ENCODE measurements at regions not wholly inside any gene's neighbourhood (a gene's known extent, or its start where the extent isn't known, plus 50 kb on each side); places are given as distances from the start of the nearest gene placed in this dataset.

DNA sequence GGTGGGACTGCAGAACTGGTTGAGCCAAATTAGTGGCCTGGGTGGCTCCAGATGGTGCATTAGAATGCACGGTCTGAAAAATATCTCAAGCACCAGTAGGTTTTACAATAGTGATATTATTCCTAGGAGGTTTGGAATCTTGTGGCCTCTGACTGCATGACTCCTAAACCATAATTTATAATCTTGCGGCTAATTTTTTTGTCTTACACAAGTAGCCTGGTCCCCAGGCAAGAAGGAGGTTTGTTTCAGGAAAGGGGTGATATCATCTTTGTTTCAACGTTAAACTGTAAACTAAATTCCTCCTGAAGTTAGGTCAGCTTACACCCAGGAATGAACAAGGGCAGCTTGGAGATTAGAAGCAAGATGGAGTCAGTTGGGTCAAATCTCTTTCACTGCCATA lies 98.9 kb upstream of the ARL4C start:
- no peak overlapping the region for H4K8ac ChIP-seq (ENCODE audit: extremely low read depth, insufficient read depth, low read length)
- peak overlapping the region in 1 of 2 experiments; percentile 8; a peak in 1 of 4 replicates for H3K4me2 ChIP-seq (ENCODE audit: insufficient read depth in 1 of 2, low read depth in 2 of 2, low read length in 2 of 2)
- H3K9ac ChIP-seq (replicated peaks in 1 of 4; ENCODE audit: extremely low read depth in 1 of 4, low read depth in 3 of 4, low read length in 3 of 4), result no peak overlapping the region
- peaks cover 7 to 12% (median 10%) of the 10 kb centered on the region in 4 experiments for H3K4me1 ChIP-seq (replicated peaks in 1 of 4; ENCODE audit: control insufficient read depth in 3 of 4, insufficient read depth in 4 of 4, low read length in 3 of 4)
- peak overlapping the region; percentile 100 for H2BK120ac ChIP-seq (replicated peaks; ENCODE audit: low read depth, low read length)
- 76% methylated on average over 3 of the region's 3 CpGs; no CpG with 5 or more reads in 1 of the 2 experiments for WGBS, 2 experiments (ENCODE audit: extremely low coverage in 1 of 2, insufficient coverage in 1 of 2, insufficient read length in 1 of 2, insufficient replicate concordance in 2 of 2, low coverage in 1 of 2, low lambda C conversion rate in 2 of 2, missing lambda C conversion rate in 1 of 2)
- H3K56ac ChIP-seq (replicated peaks; ENCODE audit: insufficient read length, low read depth, low read length), result no peak overlapping the region
- H2BK20ac ChIP-seq (ENCODE audit: low read length), result peak overlapping the region; percentile 98; the same call in 1 of the 2 replicates
- H3K23ac ChIP-seq (ENCODE audit: insufficient read length), result no peak overlapping the region
- peaks cover 2% of the 10 kb centered on the region; the same call in 1 of the 2 replicates for H3K23me2 ChIP-seq (ENCODE audit: low read depth, low read length)
- POLR2A ChIA-PET (ENCODE audit: partially characterized antibody), result interaction anchor here (0.7 kb wide), 1 partner anchor 8 kb away, joined by 3 read pairs; no protein-coding TSS in a partner anchor
- no peak overlapping the region for H2AFZ ChIP-seq (ENCODE audit: low read length)
- H2AK5ac ChIP-seq (ENCODE audit: low read depth, low read length), result peak overlapping the region; percentile 55; the same call in 1 of the 2 replicates
- H3K27ac ChIP-seq (ENCODE audit: low read depth, low read length), result 0 out of 2 replicates have a peak overlapping the region, but pooled peaks have one; percentile 9
- H2BK5ac ChIP-seq (ENCODE audit: low read depth, low read length), result peak overlapping the region; percentile 96; the same call in 1 of the 2 replicates
- H3K18ac ChIP-seq (ENCODE audit: extremely low read depth, low read length), result peak overlapping the region; percentile 89
- FAIRE-seq, result no peak
- H4K20me1 ChIP-seq (replicated peaks in 1 of 2; ENCODE audit: control insufficient read depth in 1 of 2, insufficient read depth in 2 of 2, low read length in 2 of 2), result no peaks in the 10 kb centered on the region
- H4K5ac ChIP-seq (ENCODE audit: insufficient read length, low read depth, low read length), result peak overlapping the region; percentile 97
- 0 out of 4 replicates have a peak, but pooled peaks cover 0 to 2% of the 10 kb centered on the region in 2 experiments for H3K9me3 ChIP-seq (ENCODE audit: insufficient read depth in 2 of 2, low read depth in 1 of 2, low read length in 1 of 2)
- no peak overlapping the region for H3K14ac ChIP-seq (ENCODE audit: insufficient read length)
- CTCF ChIA-PET (ENCODE audit: partially characterized antibody), result interaction anchor here (1.5 to 3.1 kb wide), 2 partner anchors 12 to 19 kb away, joined by 3 to 9 read pairs; no protein-coding TSS in a partner anchor
- peak overlapping the region; percentile 96 for H2BK12ac ChIP-seq (ENCODE audit: low read depth, low read length)
- DNase-seq (ENCODE audit: low read depth in 1 of 2, low spot score in 2 of 2), result no peak
- no peak overlapping the region for H3K4me3 ChIP-seq (ENCODE audit: extremely low read depth in 1 of 4, insufficient read depth in 2 of 4, low read depth in 3 of 4, low read length in 4 of 4)
- peak overlapping the region; percentile 98 for H4K91ac ChIP-seq (replicated peaks; ENCODE audit: insufficient read length, low read length)
- 0 out of 7 replicates have a peak, but pooled peaks cover 0 to 2% (median 0%) of the 10 kb centered on the region in 4 experiments for H3K27me3 ChIP-seq (replicated peaks in 1 of 4; ENCODE audit: control insufficient read depth in 3 of 4, extremely low read depth in 1 of 4, insufficient read depth in 3 of 4, low read length in 3 of 4)
- H3K79me2 ChIP-seq (ENCODE audit: control insufficient read depth in 1 of 2, insufficient read depth in 2 of 2, low read length in 2 of 2), result no peaks in the 10 kb centered on the region
- H3K36me3 ChIP-seq (ENCODE audit: control insufficient read depth in 2 of 4, insufficient read depth in 4 of 4, low read length in 3 of 4), result no peaks in the 10 kb centered on the region
- no peak overlapping the region for H2BK15ac ChIP-seq (ENCODE audit: low read length)
- H3K79me1 ChIP-seq (ENCODE audit: low read depth, low read length), result no peaks in the 10 kb centered on the region
- H3K4ac ChIP-seq (replicated peaks; ENCODE audit: insufficient read length, low read depth, low read length), result peak overlapping the region; percentile 98
- TF ChIP-seq HDAC6 (IDR thresholded peaks at IDR 0.05; ENCODE audit: low read depth, low read length) (no peak), CBX5 (IDR thresholded peaks at IDR 0.05; ENCODE audit: low read depth, low read length) (no peak), SRF (IDR thresholded peaks at IDR 0.05; ENCODE audit: low read depth, low read length) (no peak), SP4 (IDR thresholded peaks at IDR 0.05; ENCODE audit: low read length) (no peak), RAD21 (IDR thresholded peaks at IDR 0.05 in 1 of 2, conservative IDR thresholded peaks at IDR 0.05 in 1 of 2; ENCODE audit: low read depth in 2 of 2, low read length in 2 of 2) (no peak), RFX5 (IDR thresholded peaks at IDR 0.05; ENCODE audit: borderline replicate concordance, low read depth, low read length) (no peak)
- TF ChIP-seq, protein P1, sequence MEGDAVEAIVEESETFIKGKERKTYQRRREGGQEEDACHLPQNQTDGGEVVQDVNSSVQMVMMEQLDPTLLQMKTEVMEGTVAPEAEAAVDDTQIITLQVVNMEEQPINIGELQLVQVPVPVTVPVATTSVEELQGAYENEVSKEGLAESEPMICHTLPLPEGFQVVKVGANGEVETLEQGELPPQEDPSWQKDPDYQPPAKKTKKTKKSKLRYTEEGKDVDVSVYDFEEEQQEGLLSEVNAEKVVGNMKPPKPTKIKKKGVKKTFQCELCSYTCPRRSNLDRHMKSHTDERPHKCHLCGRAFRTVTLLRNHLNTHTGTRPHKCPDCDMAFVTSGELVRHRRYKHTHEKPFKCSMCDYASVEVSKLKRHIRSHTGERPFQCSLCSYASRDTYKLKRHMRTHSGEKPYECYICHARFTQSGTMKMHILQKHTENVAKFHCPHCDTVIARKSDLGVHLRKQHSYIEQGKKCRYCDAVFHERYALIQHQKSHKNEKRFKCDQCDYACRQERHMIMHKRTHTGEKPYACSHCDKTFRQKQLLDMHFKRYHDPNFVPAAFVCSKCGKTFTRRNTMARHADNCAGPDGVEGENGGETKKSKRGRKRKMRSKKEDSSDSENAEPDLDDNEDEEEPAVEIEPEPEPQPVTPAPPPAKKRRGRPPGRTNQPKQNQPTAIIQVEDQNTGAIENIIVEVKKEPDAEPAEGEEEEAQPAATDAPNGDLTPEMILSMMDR (IDR thresholded peaks at IDR 0.05; ENCODE audit: control extremely low read depth in 1 of 3, insufficient read depth in 1 of 3, low read depth in 1 of 3, low read length in 3 of 3), result no peak
- TF ChIP-seq, protein P2, sequence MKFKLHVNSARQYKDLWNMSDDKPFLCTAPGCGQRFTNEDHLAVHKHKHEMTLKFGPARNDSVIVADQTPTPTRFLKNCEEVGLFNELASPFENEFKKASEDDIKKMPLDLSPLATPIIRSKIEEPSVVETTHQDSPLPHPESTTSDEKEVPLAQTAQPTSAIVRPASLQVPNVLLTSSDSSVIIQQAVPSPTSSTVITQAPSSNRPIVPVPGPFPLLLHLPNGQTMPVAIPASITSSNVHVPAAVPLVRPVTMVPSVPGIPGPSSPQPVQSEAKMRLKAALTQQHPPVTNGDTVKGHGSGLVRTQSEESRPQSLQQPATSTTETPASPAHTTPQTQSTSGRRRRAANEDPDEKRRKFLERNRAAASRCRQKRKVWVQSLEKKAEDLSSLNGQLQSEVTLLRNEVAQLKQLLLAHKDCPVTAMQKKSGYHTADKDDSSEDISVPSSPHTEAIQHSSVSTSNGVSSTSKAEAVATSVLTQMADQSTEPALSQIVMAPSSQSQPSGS (IDR thresholded peaks at IDR 0.05; ENCODE audit: low read length), result no peak
